GM19328 (cell line): ENCODE measurements at regions not wholly inside any gene's neighbourhood (a gene's known extent, or its start where the extent isn't known, plus 50 kb on each side); places are given as distances from the start of the nearest gene placed in this dataset.

Source experiments
- ATAC-seq: cut with Tn5 transposase; IDR thresholded peaks from one replicate; pipeline ENCODE4 v1.9.1; 2021; ENCODE audit warnings: mild to moderate bottlenecking, moderate library complexity; ENCODE audit not compliant: unreplicated experiment

GRCh38 chr2:36068086-36068485 is 287.5 kb upstream of the CRIM1 start:
- no peak for ATAC-seq

GRCh38 chr2:36060133-36060532 is 295.4 kb upstream of the CRIM1 start:
- ATAC-seq = peak; percentile 28

DNA sequence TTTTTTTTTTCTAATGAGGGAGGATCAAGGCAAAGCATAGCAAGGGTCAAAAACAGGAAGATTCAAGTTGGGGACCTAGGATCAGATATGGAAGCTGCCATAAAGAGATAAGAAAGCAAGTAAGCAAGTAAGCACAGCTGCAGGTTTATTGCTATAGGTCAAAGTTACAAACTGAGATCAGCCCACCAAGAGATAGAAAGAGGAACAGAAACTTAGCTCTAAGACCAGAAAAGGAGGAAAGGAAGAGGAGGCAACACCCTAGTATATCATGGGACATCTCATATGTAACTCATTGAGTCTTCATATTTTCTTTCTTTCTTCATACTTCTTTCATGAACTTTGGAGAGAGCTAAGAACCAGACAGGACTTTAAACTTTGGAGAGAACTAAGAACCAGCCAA is 295.9 kb upstream of the CRIM1 start:
- ATAC-seq = peak; percentile 100

- no peak for ATAC-seq
These were observed 296.6 kb upstream of the CRIM1 start for GRCh38 chr2:36058953-36059352.

DNA sequence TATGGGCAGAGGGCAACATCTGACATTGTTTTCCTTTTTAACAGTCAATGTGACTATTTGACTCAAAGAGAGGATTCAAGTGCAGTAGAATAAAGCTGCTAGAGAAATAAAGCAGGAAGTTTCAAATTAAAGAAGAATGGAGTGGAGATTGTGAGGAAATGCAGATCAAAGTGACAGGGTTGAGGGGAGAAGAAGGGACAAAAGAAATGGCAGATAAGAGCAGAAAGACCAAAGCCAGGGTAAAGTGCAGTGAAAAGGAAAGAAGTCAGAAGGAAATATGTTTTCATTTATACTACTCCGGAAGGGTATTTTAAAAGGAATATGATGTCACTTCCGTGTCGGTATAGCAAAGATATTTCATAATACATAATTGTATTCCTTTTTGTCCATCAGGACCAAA is 297.5 kb upstream of the CRIM1 start:
- no peak for ATAC-seq

DNA sequence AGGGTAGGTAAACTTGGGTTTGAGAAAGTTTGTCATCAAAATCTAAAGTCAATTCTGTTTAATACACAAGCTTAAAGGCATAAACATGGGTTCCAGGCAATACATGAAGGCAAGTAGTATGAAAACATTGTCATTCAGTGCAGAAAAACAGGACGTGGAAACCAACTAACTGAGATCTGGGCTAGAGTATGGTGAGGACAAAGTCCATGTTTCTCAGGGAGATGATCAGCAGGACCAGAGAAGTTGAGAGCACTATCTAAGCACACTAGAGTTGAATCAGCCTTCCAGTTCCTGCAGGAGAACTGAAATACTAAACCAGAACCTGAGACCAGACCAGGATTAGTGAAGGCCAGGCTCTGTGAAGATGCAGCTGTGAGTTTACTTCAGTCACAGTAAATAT is 302.8 kb upstream of the CRIM1 start:
- ATAC-seq = no peak

DNA sequence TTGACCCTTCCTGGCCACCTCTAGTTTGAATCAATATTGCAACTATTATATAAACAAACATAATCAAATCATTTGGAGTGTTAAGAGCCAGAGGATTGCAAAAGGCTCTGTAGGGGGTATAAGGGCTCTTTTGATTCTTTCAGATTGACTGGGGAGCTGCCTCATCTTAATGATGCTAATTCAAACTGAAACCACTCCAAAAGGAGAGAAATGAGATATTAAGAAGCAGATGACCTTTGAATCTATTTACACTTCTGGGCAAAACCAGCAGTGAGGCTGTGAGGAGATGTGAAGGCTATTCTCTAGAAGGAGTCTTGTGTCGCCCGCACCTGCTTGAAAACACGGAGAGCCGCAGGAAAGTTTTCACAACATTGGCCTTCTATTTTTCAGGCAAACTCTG is 311.2 kb upstream of the CRIM1 start:
- ATAC-seq = no peak

- ATAC-seq = no peak
These were observed 320.4 kb upstream of the CRIM1 start for GRCh38 chr2:36035137-36035536.

DNA sequence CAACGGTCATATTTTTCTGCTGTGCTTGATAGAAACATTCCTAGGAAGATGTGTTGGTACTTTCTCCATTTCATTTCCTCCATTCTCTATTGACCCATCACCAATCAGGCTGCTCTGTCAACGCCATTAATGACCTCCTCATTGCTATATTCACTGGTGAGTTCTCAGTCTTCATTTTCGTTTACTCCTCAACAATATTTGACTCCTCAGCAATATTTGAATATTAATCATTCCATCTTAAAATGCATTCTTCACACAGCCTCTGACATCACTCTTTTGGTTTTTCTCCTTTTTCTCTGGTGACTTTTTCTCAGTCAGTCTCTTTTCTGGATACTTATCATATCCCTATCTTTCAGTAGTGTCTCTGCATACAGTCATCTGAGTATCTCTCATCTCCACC is 323.5 kb upstream of the CRIM1 start:
- no peak for ATAC-seq

- ATAC-seq = no peak
These were observed 324.1 kb upstream of the CRIM1 start for GRCh38 chr2:36031471-36031870.

DNA sequence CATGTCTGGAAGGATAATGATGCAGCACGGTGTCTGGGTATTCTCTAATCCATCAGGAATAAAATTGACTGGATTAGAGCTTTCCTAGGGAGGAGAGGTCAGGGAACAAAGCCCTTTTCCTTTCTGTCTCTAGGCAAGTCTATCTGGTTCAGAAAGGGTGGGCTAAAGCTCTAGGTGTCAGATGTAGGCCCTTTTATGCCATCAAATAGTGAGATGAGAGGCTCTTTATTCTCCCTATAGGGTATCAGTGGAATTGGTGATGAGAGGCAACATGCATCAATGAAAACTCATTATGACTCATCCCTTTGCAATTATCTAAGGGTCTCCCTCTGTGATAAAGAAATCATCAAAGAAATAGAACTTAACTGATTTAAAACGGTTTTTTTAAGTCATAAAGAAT is 328.0 kb upstream of the CRIM1 start:
- ATAC-seq = no peak

DNA sequence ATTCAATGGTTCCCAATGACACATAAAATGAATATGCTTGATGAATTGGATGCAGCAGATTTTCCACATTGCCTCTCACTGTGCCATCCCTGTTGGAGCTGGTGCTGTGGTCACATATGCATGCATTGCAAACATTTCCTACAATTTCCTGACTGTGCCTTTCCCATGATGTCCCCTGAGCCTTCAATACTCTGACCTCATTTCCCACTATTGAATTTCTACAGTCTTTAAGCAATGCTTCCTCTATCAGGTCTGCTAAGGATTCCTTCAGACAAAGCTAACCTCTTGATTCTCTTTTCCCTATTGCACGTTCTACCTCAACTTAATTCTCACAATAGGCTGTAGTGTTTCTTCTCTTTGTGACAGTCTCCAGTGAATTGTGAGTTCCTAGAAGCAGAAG is 342.5 kb upstream of the CRIM1 start:
- ATAC-seq = no peak

DNA sequence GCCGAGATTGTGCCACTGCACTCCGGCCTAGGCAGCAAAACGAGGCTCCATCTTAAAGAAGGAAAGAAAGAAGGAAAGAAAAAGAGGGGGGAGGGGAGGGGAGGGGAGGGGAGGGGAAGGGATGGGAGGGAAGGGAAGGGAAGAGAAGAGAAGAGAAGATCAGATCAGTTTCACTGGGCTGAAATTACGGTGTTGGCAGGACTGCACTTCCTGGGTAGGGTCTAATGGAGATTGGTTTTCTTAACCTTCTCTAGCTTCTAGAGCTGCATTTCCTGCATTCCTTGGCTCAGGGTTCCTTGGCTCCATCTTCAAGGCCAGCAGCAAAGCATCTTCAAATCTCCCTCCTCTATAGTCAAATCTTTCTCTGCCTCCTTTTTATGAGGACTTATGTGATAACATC is 349.1 kb upstream of the CRIM1 start:
- ATAC-seq = no peak

- no peak for ATAC-seq
These were observed 352.6 kb upstream of the CRIM1 start for GRCh38 chr2:36002941-36003340.

GRCh38 chr2:35997488-35997887 is 358.1 kb upstream of the CRIM1 start:
- no peak for ATAC-seq

GRCh38 chr2:35989503-35989902 is 366.1 kb upstream of the CRIM1 start:
- ATAC-seq = no peak

GRCh38 chr2:35989040-35989439 is 366.5 kb upstream of the CRIM1 start:
- no peak for ATAC-seq

DNA sequence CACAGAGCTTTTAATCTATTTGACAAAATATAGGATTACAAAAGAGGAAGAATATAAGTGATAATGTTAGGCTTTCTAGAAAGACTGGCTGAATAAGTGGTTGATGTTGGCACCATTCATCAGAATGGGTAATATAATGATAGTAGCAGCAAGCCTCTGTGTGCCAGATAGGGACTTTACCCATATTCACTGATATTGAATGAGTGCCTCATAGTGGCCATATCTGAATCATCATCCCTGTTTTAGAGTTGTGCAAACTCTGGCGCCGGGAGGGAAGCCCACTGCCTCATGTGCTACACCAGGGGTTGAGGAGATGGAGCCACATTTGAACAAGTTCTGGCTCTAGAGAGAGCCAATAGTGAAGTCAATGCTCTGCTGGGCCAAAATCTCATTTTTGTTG is 368.7 kb upstream of the CRIM1 start:
- ATAC-seq = no peak

GRCh38 chr2:35978218-35978617 is 377.4 kb upstream of the CRIM1 start:
- peak; percentile 96 for ATAC-seq

DNA sequence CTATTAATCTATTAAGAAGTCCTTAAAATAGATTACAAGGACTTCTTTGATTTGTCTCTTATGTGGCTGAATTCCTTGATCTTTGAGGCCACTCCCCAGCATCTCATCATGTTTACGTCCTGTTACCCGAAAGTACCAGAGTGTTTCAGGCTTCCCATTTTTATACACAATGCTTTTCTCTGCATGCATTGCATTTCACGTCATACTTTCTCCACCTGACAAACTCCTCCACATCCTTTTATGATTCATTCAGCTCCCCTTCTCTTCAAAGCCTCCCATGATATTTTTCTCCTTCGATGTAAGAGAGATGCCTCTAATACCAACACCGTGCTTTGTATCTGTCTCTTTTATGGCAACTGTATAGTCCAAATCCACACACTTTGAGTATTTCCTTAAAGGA is 379.0 kb upstream of the CRIM1 start:
- ATAC-seq = no peak

DNA sequence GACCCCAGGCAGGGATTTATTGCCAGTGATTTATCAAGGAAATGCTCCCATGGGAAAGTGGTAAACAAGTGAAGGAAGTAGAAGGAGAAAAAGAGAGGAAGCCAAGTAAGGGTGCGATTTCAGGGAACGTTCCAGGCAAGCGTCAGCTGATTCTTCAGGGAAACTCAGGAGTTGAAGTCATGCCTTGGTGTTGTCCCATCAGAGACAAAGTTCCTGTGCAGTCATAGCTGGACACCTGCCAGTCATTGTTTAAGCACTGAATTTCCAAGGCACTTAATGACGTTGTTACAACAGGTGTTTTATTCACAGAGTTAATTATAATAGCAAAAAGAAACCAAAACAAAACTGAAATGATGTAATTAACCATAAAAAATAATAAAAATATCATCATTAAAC is 381.8 kb upstream of the CRIM1 start:
- ATAC-seq = no peak

- ATAC-seq = peak; percentile 88
These were observed 382.3 kb upstream of the CRIM1 start for GRCh38 chr2:35973132-35973736.

DNA sequence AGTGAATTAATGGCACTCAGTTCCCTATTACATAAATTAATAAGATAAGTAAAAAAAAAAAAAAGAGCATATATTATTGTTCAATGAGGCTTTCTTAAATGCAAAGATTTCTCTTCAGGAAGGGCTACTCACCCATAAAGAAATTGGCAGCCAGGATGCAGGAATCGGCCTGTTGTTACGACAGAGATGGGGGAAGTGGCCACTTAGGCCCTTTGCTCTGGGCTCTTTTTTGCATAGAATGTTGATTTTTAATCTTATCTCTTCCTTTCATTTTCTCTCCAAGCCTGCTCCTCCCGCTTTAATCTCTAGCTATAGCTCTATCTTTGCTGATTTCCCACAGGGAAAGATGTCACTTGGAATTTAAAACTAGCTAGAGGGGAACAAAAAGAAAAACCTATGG is 391.8 kb upstream of the CRIM1 start:
- no peak for ATAC-seq

DNA sequence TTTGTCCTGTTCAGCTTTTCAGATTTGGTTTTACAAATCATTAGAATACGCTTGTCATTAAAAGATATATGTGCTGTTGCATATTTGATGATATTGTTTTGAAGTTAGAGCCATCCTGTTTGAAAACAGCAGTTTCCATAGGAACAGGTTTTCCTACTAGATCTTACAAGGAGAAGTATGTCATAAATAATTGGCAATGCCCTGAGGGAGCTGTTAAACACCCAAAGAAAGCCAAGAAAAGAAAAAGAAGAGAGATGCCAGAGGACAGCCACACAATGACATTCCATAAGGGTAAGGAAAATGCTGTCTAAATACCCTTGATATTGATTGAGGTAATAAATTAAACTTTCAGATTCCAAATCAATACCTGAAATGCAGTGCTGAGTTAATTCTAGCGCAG is 392.2 kb upstream of the CRIM1 start:
- no peak for ATAC-seq
